Fibroblast of skin of left biceps (primary cell): ENCODE measurements at regions not wholly inside any gene's neighbourhood (a gene's known extent, or its start where the extent isn't known, plus 50 kb on each side); places are given as distances from the start of the nearest gene placed in this dataset.
"Not testable (repeated sequence)": the region's sequence is repeated elsewhere in the genome, so short reads cannot be mapped to it uniquely, and the experiment has no call there.

Experiments used
- DNase-seq, 2 experiments: peaks; one replicate each; pipeline ENCODE4 v3.0.0-alpha.2; 2013; ENCODE audit warnings: low read depth in 2 of 2

DNA sequence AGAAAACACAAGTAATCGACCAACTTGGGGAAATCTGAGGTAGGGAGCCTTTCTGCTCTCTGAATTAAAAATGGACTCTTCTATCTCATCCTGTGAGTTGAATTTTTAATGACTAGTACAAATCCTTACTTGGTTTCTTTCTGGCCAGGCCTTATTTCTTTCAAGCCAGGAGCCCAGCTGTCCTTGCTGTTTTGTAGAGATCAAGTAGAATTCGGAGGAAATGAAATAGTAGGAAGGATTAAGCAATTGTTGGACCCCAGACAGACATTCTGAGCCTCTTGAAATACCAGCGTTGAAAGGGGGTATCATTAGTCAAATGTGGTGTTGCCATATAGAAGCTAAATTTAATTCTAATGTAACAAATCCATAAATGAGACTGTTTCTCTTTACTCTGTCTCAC is 53.7 kb upstream of the SMIM15 start:
- no peak for DNase-seq

DNA sequence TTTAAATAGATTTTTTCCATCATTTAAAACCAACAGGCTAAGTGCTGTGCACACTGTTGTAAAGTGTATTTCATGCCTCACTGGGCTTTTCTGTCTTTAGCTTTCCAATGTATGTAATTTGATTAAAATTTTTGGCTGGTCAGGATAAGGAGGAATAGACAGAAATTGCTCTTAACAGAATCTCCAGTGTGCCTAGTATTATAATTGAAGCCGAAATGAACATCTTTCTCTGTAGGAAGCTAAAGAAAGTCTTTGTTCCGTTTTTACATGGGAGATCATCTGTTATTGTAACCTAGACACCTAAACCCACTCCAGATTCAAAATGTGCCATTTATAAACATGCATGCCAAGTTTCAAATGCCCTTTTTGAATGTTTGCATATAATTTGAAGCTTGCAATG is 54.5 kb upstream of the SMIM15 start:
- DNase-seq, result no peak

DNA sequence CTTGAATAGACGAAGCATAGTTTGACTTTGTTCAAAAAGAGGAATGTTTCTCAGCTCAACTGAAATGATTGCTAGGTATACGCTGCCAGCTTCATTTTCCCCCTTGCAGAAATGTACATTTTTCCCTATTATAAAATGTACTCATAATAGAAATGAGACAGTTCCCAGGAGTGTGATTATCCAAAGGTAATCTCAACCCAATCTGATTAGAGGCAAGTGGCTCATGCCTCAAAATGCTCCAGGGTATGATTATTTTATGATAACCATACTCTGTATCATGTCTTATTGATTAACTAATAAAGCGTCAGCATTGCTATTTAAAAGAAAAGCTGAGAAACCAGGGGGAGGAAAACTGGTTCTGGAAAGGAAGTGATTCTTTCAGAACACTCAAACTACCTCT is 54.9 kb upstream of the SMIM15 start:
- no peak for DNase-seq

DNA sequence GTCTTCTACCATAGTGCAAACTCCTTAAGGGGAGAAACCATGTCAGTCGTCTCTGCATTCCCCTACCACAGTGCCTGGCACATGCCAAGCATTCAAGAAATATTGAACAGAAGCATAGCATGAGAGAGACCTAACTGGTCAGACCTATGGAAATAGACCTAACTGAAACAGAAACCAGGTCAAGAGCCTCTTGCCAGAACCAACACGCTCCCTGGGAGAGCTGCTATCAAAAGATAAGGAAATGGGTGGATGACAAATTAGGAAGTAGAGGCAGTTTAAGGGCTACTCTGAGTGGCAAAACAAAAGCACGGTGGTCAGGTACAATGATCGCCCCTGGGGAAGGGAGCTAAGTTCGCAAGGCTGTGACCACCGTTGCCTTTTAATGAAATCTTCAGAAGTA is 66.0 kb upstream of the SMIM15 start:
- no peak for DNase-seq

DNA sequence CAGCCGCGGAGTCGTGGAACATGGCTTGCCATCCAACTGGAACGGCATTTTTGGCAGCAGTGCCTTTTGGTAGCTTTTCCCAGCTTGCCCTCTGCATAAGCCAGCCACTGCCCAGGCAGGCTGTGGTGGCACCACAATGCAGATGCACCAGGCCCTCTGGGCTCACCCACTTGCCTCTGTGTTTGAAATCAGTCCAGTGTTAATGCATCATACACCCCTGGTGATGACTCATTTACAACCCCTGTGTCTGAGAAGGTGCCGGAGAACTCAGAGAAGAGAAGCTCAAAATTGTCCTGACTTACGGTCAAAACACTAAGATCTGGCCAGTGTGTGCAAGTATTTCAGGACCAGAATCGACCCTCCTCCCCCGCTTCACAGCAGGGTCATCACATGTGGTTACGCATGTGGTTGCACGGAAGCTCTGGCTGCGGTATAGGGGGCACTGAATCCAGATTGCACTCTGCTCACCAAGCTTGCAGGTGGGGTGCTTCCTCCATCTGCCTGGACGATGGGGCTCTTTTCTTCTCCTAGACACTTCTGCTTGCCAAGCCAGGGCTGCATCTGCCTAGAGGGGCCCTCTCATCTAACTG is 66.5 kb upstream of the SMIM15 start:
- no peak for DNase-seq

DNA sequence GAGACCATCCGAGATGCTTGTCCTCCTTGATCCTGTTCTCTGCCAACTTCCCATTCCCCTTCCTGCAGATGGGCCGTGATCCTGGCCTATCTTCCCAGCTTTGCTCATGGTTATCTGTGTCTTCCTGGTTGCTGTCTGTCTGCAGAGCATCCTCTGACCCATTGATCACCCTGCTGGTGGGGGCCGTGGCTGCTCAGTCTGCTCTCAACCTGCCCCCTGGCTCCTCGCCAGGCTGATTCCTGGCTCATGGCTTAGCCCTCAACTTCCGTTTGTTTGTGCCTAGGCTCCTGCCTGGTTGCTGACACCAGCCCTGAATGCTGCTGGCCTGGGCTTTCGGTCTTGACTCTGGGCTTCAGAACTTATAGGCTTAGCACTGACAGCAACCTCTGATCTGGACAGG is 67.1 kb upstream of the SMIM15 start:
- DNase-seq, result no peak

DNA sequence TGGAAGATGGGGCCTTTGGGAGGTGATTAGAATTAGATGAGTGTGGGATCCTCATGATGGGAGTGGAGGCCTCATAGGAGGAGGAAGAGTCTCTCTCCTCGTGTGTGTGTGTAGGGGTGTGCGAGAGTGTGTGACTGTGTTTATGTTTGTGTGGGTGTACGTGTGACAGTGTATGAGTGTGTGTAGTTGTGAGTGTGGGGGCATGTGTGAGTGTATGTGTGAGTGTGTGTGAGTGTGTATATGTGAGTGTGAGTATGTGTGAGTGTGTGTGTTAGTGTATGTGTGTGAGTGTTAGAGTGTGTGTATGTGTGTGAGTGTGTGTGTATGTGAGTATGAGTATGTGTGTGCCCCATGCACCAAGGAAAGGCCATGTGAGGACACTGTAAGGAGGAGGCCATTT is 68.2 kb upstream of the SMIM15 start:
- DNase-seq, result no peak

DNA sequence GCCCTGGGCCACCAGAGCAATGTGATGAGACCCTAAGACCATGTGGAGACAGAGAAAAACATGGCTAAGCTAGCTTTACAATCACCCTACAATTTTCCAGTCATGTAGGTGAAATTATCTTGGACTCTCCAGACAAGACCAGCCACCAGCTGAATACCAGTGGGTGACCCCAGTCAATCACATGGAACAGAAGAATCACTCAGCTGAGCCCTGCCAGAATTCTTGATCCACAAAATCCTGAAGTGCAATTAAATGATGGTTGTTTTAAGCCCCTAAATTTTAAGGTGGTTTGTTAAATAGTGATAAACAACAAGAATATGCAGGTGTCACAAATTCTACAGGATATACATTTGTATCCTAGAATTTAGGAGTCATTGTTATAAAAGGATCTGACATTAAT is 69.5 kb upstream of the SMIM15 start:
- DNase-seq, result no peak

DNA sequence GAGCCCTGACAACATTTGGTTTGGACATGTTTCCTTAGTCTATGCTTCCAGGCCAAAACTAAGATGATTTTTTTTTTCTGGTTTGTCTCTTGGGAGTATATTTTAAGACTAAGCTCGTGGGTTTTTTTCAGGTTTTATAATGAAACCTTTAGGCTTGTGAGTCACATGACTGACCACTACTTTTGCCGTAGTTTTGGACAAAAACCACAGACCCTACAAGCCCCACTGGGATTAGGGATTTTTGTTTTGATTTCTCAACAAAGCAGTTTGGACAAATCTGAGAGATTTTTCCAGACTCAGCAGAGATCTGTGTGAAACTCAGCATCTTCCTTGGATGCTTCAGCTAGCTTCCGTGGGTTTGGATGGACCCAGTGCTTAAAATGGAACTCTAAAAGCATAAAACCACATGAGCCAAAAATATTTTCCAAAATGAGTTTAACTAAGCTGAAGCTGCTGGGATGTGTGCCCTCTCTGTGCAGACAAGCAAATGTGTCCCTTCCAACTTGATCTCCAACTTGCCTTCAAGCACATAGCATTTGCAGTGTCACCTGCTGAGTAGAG is 70.3 kb upstream of the SMIM15 start:
- peak; percentile 18 to 31 for DNase-seq

DNA sequence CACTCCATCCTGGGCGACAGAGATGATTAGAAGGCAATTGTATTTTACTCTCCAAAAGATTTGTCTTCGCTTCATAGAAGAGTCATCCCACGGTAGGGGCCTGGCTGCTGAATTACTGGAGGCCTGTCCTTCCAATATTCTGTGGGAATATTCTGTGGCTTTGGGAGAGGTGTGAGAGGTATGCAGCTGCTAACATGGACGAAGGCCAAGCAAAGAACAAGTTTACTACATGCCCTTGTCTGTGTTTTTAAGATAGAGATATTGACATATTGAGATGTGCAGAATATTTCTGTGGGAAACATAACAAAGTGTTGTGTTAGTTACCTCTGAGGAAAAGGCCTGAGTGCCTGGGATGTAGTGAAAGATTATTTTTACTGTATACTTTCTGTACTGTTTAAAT is 71.8 kb upstream of the SMIM15 start:
- no peak for DNase-seq

DNA sequence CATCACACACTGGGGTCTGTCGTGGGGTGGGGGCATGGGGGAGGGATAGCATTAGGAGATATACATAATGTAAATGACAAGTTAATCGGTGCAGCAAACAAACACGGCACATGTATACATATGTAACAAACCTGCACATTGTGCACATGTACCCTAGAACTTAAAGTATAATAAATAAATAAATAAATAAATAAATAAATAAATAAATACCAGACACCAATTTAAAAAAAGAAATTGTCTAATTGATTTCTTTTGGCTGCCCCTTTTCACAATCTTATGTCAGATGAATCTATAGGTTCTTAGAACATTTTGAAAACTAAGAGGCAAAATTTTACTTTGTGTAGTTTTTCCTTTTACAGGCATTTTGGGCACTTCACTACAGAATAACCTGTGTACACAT is 74.4 kb upstream of the SMIM15 start:
- DNase-seq, result not testable (repeated sequence)

DNA sequence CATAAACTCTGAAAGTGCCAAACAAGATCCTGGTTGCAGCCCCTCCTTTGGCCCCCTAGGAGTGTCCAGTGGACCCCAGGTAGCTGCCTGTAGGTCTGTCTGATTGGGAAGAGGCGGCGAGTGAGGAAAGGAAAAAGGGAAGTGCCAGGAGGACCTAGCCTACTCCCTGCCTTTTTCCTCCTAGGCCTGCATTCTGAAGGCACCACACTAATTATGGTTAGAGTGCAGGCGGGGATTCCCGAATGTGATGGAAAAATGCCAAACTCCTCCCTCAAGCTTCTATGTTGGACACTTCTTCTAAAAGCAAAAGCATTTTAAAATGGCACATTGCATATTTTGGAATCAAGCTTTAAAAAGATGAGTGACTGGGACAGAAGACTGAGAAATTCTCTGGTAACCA is 83.2 kb upstream of the SMIM15 start:
- DNase-seq, result no peak

DNA sequence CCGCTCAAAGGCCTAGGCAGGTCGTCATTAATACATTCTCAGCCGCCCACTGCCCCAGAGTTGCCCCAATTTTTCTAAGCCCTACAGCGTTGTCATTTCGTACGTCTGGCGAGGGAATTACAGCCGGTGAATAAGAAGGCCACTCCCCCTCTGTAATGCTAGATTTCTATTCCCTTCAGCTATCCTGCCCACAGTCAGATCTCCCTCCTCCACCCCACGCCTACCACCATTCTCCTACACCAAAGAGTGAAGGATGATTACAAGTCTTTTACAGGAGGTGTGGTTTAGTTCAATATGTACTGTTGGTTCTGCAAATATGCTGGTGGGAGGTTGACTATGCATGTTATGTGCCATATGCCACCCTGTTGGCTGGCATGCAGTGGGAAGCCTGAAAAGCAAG is 83.7 kb upstream of the SMIM15 start:
- DNase-seq, result no peak

DNA sequence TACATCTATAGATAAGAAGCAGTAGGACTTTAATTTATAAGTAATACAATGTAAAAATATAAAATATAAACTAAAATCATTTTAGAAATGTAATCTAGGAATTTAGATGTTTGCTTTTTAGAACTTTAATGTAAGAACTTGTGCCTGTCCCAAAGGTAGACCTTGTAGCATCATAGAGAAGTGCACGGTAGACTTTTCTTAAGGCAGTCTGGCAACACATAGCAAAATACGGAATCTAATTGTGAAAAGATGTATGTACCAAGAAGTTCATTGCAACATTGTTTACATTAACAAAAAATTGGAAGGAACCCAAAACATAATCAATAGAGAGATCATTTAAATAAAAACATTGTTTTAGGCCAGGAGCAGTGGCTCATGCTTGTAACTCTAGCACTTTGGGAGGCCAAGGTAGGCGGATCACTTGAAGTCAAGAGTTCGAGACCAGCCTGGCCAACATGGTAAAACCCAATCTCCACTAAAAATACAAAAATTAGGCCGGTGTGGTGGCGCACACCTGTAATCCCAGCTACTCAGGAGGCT is 84.6 kb upstream of the SMIM15 start:
- no peak for DNase-seq

DNA sequence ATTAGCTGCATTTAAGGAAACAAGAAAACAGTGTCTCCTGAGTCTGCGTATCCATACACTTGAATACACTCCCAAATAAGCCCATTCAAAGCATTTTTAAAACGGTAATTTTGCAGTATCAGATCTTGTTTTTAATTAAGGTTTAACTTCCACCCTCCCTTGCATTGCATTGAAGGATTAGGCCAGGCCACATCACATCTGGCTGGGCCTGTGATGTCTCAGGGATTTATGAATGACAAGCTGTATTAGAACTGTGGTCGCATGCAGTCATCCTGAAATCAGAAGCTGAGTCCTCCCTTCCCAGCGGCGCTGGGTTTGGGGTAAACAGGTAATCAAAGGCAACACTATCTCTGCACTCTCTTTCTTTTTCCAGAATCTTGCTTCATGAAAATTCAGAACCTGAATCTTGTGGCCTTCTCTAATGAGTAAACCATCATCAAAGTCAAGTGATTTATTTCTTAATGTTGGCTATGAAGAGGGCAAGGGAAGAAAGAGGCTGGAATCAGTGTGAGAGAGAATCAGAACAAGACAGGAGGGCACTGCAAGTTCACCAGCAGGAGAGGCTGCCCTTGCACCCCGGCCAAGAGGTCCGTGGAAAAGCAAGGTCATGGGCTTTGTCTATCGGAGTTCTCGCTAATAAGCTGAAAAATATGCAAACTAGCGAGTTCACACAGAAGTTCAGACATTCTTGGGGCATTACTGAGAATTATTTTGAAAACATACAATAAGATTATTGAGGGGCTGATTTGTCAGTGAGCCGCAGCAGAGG is 80.0 kb upstream of the ZSWIM6 start:
- no peak for DNase-seq

DNA sequence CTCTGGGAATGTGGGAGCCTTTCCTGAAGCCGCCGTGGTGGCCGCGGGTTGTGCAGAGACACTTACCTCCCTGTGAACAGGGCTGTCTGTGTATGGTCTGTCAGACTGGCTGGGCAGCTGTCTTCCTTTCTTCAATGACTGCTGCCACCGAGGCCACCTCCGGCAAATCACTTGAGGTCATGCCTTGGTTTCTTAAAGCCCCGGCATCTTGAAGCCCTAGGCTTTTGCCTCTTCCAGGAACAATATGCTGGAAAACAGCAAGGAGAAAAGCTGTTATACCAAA is 79.5 kb upstream of the ZSWIM6 start:
- no peak for DNase-seq

DNA sequence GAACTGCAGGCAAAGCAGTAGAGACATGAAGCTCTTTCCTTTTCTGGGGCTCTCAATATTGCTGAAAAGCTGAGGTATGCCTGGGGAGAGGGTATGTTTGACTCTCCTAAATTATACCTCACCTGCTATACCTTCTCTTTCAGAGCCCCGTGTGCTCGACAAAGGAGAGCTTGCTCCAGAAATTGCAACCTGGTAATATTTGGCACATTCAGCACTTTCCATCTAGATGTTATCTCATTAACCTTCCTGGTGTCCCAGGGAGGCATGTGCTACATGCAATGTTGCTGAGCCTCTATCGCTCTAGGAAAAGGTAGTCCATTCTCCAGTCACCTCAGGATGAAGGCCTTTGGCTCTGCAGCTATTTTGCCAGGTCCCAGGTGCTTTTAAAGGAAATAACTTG is 78.5 kb upstream of the ZSWIM6 start:
- no peak for DNase-seq

DNA sequence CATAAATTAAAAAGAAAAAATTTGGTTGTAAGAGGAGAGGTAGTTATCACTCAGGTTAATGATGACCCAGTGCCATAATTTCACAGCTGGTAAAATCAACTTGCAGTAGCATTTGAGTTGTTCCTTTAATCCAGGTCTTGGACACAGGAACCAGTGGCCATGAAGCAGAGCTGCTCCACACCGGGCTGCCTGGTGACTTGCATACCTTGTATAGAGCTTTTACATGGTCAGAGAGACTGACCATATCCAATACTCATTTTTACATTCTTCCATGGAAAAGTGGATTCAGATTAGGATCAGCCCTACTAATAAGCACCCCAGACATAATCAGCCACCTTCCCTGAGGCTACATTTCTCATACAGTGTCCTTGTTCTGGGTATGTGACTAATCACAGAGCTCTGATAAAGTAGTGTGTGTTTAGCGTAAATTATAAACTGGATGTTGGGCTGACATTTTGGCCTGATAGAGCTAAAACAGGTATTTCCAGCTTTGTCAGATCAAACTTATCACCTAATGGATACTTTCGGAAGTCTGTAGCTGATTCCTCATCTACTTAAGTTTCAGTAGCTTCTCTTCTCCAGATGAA is 77.0 kb upstream of the ZSWIM6 start:
- no peak for DNase-seq

DNA sequence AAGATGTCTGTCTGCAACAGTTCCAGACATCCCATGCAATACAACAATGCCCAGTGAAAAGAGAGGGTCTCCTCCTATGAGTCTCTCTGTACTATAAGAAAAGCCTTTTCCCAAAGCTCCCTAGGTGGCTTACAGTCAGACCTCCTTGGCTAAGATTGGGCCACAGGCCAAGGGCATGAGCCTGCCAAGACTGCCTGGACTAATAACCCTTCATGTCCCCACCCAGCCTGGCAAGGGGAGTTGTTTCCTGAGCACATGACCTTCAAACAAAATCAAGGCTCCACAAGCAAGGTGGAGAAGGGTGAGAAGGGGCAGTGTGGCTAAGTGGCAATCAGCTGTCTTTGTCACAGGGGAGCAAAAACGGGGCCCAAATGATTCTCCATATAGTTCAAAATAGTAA is 75.6 kb upstream of the ZSWIM6 start:
- DNase-seq, result no peak

DNA sequence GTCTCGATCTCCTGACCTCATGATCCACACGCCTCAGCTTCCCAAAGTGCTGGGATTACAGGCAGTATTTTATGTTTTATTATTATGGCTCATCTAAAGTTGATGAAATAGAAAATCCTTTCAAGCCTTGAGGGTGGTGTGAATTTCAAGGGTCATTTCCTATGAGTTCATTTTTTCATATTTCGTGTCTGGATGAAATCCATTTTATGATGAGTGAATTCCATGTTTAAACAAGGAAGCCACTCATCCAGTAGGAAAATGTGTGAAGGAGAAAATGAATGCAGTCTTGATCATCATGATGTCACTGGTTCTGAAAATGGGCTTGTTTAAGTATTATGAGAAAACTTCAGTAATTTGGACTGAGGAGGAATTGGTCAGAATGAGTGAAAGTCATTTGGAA is 74.6 kb upstream of the ZSWIM6 start:
- no peak for DNase-seq

DNA sequence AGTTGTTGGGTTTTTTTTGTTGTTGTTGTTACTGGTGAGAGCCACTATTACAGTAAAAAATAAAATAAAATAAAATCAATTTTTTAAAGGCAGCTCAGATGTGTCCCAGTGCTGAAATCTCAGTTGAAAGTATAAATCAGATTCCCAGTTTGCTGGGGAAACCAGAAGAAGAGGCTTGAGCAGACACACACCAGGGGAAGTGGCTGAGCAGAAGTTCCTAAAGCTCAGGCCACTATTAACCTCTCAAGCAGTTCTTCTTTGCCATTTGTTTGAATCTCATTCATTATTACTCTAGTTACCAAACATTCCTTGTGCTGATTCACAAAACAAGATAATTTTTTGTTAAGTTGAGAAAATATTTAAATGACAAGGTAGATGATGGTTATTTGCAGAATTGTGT is 70.9 kb upstream of the ZSWIM6 start:
- no peak for DNase-seq

DNA sequence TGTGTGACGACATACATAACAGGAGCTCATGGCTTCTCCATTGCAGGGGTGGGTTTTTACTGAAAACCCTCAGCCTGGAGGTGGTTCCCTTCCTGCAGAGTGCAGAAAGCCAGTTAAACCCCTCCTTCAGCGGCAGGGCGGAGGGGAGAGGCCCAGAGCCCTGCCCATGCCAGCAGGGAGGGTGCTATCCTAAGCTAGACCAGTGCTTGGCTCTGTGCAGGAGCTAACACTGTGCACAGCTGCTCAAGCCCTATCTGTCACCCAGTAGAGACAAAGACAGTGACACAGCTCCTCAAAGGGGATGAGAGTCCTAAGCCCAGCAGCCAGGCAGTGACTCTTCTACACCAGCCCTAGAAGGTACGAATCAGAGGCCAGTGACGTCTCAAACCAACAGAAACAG is 70.0 kb upstream of the ZSWIM6 start:
- no peak for DNase-seq

DNA sequence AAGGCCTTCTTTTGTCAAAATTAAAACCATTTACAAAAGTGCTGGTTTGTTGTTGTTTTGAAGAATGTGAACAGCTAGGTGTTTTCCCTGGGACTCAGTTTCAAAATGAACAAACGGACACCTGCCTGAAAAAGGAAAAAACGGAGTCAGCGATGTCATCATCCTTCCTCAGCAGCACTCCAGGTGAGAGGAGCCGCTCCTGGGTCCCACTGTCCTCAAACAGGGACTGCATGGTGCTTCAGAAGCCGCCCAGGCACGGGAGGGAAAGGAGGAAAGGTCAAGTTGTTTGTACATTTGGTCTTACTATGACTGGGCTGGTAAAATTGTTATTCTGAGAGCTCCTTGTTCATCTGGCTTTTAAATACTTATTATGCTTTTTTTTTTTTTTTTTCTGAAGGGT is 69.0 kb upstream of the ZSWIM6 start:
- no peak for DNase-seq
